GM19240 (cell line): ENCODE measurements at regions not wholly inside any gene's neighbourhood (a gene's known extent, or its start where the extent isn't known, plus 50 kb on each side); places are given as distances from the start of the nearest gene placed in this dataset.
A peak's percentile ranks its signal among the peaks of the same experiment; 100 is the strongest.
"Not testable (repeated sequence)": the region's sequence is repeated elsewhere in the genome, so short reads cannot be mapped to it uniquely, and the experiment has no call there.

ENCODE experiments used
- DNase-seq: peaks from one replicate; pipeline ENCODE4 v3.0.0; 2011; ENCODE audit warnings: low spot score; ENCODE audit not compliant: insufficient read length

GRCh38 chr7:101708223-101708622, 79.1 kb upstream of the MYL10 start:
- DNase-seq: no peak

GRCh38 chr7:101712652-101713051, 83.6 kb upstream of the MYL10 start:
- no peak for DNase-seq

DNA sequence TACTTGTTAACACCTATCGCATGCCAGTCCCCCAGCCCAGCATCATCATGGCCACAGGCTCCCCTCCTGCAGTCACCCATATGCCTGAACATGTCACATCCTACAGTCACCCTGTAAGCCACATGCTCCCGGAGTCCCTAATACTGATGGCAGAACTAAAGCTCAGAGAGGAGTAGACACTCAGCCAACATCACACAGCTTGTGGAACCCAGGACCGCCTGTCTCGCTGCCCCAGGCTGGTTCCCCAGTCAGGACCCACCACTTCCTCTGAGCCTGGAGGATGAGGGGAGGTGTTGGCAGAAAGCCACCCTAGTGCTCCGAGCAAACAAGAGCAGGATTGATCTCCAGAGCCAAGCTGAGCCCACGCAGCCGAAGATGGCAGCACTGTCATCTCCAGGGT, 85.0 kb upstream of the MYL10 start:
- no peak for DNase-seq

- DNase-seq: no peak
Observed at GRCh38 chr7:101717628-101718357, 88.7 kb upstream of the MYL10 start.

GRCh38 chr7:101718363-101719122, 89.4 kb upstream of the MYL10 start:
- DNase-seq: no peak

GRCh38 chr7:101719123-101719470, 90.0 kb upstream of the MYL10 start:
- no peak for DNase-seq

DNA sequence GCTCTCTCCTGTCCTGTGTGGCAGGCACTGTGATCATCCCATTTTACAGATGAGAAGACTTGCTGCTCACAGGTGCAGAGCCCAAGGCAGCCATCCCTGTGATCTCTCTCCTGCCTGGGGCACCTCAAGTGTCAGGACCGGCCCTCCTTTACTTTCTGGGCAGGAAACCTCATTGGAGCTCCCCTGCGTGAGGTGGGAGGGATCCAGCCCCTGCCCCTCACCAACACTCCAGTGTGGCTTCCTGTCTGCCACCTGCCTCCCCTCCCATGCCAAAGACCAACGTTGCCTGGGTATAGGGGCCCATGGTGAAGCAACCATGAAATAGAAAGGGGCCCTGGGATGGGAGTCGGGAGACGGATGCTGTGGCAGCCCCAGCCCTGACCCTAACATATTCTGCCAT, 91.2 kb upstream of the MYL10 start:
- no peak for DNase-seq

DNA sequence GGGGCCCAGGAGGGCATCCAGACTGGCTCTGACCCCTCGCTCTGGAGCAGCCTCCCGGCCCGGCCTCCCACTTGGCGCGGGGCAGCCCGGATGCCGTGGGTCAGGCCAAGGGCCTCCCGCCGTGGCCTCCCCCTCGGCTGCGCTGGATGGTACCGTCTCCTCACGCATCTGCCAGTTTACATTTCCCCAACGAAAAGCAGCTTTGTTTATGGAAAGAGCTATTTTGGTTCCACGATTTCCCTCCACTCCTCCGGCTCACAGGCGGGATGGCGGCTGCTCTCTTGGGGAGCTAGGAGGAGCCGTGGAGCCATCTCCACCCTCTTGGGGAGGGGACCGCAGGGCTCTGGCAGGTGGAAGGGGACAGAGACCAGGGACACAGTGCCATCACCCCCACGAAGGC, 93.2 kb upstream of the MYL10 start:
- no peak for DNase-seq

DNA sequence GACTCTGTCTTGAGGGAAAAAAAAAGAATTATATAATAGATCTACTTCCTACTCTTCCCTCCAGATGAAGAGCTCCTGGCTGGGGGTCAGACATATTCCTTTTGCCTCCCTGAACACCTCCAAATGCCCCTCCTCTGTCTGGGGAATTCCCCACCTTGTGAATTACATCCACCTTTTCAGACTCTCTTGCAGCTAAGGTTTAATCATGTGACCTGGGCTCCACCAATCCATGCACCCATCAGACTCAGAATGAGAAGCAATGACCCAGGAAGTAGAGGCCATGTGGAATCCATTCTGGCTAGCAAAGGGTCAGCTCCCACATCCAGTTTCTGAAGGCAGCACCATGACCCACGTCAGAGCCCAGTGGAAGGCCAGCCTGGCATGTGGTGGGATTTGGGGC, 93.6 kb upstream of the CUX1 start:
- DNase-seq: no peak

GRCh38 chr7:101724957-101725356, 92.5 kb upstream of the CUX1 start:
- DNase-seq: no peak

DNA sequence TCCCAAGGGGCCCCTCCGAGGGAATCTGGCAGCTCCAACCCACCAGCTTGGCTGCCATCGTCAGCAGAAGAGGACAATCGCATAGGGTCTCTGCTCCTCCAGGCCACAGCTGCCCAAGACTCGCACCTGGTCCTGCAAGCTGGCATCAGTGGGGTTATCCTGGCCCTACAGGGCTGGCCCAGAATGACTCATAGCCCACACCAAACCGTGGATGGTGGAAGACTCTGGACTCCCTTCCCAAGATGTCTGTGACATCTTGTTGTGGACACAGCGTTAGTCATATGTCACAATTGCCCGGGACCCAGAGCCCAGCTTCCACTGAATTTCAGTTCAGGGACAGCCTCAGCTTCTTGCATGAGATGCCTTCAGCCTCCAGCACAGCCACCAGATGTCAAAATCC, 91.5 kb upstream of the CUX1 start:
- DNase-seq: no peak

DNA sequence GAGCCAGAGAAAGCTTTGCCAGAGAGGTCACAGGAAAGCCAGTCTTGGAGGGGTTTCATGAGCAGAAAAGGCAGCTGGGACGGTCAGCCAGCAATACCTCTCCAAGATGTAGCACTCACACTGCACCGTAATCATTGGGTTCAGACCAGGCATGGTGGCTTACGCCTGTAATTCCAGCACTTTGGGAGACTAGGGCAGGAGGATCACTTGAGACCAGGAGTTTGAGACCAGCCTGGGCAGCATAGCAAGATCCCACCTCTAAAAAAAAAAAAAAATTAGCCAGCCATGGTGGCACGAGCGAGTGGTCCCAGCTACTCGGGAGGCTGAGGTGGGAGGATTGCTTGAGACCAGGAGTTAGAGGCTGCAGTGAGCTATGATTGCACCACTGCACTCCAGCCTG, 90.2 kb upstream of the CUX1 start:
- no peak for DNase-seq

DNA sequence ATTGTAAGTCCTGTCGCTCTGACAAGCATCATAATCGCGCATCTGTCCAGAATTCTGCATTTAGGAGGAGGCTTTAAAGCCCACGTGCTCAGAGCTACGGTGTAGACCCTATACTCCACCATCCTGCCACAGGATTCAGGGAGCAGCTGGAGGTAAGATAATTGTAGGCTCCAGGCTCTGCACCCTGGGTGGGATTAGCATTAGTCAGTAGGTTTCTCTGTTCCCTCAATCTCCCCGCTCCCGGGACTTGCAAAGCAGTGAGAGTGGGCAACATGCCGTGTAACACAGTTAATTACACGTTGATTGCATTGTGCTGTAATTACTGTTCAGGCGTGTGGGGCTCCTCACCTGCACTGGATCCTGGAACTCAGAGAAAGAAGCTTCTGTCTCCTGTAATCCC, 89.3 kb upstream of the CUX1 start:
- no peak for DNase-seq

- DNase-seq: not testable (repeated sequence)
Observed at GRCh38 chr7:101728873-101729240, 88.6 kb upstream of the CUX1 start.

DNA sequence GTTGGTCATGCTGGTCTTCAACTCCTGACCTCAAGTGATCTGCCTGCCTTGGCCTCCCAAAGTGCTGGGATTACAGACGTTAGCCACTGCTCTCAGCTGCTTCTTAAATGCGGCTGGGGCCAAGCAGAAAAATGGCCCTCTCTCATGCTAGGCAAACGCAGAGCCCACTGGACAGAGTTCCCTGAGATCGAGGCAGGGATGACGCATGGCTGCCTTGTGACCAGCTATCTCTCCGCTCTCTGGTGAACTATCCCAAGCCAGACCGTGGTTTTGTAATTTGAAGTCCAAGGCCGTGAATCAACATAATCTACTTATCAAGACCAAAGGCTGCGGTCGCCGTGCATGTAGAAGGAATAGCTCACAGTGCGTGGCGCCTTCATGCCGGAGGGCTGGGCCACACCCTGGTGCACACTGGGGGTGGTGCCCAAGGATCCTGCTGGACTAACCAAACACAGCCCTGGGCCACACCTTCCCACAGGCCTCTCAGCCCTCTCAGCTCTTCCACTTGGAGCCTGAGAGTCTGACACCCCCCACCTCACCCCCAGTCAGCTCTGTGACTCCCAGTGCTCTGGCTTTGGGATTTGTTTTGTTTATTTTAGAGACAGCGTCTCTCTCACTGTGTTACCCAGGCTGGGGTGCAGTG, 88.1 kb upstream of the CUX1 start:
- no peak for DNase-seq

GRCh38 chr7:101731502-101732084, 85.8 kb upstream of the CUX1 start:
- no peak for DNase-seq

DNA sequence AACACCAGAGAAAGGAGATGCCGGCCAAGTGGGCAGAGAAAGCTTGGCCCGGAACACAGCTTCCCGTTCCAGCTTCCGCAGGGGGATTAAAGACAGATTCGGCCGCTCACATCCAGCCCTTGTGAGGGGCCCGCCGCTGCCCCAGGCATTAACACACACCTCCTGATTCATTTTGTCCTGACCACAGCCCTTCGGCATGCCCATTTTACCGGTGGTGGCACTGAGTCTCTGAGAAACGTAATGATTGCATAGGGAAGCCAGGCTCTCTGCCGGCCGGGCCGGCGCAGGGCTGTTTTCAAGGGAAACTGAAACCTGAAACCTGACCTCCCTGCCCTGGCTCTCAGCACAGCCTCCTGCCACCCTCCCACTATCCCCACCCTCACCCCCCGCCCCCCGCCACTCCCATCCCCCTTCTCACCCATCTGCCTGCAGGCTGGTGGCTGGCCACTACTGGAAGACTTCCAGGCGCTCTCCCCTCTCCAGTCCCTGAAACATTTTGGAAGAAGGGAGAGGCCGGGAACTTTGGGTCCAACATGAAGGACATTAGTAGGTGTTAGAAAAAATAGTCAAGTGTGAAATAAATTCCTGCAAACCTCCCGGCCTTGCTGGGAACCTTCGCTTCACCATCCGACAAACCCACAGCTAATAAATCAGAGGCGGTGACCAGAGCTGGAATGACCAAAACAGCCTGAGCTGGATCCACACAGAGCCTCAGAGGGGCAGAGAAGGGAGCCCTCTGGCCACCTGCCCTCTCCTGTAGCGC, 83.5 kb upstream of the CUX1 start:
- DNase-seq: no peak

GRCh38 chr7:101736084-101736483, 81.3 kb upstream of the CUX1 start:
- DNase-seq: no peak

- no peak for DNase-seq
Observed at GRCh38 chr7:101739775-101740398, 77.5 kb upstream of the CUX1 start.

- DNase-seq: peak; percentile 41
Observed at GRCh38 chr7:101740981-101741725, 76.3 kb upstream of the CUX1 start.
